ENCODE measurements at regions not wholly inside any gene's neighbourhood (a gene's known extent, or its start where the extent isn't known, plus 50 kb on each side); places are given as distances from the start of the nearest gene placed in this dataset.

- TF ChIP-seq, protein P1, sequence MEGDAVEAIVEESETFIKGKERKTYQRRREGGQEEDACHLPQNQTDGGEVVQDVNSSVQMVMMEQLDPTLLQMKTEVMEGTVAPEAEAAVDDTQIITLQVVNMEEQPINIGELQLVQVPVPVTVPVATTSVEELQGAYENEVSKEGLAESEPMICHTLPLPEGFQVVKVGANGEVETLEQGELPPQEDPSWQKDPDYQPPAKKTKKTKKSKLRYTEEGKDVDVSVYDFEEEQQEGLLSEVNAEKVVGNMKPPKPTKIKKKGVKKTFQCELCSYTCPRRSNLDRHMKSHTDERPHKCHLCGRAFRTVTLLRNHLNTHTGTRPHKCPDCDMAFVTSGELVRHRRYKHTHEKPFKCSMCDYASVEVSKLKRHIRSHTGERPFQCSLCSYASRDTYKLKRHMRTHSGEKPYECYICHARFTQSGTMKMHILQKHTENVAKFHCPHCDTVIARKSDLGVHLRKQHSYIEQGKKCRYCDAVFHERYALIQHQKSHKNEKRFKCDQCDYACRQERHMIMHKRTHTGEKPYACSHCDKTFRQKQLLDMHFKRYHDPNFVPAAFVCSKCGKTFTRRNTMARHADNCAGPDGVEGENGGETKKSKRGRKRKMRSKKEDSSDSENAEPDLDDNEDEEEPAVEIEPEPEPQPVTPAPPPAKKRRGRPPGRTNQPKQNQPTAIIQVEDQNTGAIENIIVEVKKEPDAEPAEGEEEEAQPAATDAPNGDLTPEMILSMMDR (IDR thresholded peaks at IDR 0.05; ENCODE audit: low read depth, low read length, poor library complexity, severe bottlenecking), result no peak
- TF ChIP-seq EZH2phosphoT487 (IDR thresholded peaks at IDR 0.05; ENCODE audit: borderline replicate concordance, low read length), result no peak
Observed at GRCh38 chr16:86353948-86354347, 156.4 kb upstream of the FOXF1 start.

Data from DOHH2 (cell line).